ENCODE measurements at regions not wholly inside any gene's neighbourhood (a gene's known extent, or its start where the extent isn't known, plus 50 kb on each side); places are given as distances from the start of the nearest gene placed in this dataset.

- DNase-seq, result no peak
Observed at GRCh38 chr14:66076176-66076575, 410.0 kb upstream of the CCDC196 start.

GRCh38 chr14:66078006-66078405 lies 408.2 kb upstream of the CCDC196 start:
- no peak for DNase-seq

- DNase-seq, result no peak
Observed at GRCh38 chr14:66081594-66082376, 404.4 kb upstream of the CCDC196 start.

- no peak for DNase-seq
Observed at GRCh38 chr14:66085224-66085623, 400.9 kb upstream of the CCDC196 start.

GRCh38 chr14:66085665-66086064 lies 400.5 kb upstream of the CCDC196 start:
- DNase-seq, result no peak

GRCh38 chr14:66087231-66087630 lies 398.9 kb upstream of the CCDC196 start:
- DNase-seq, result no peak

GRCh38 chr14:66088656-66089055 lies 397.5 kb upstream of the CCDC196 start:
- no peak for DNase-seq

- no peak for DNase-seq
Observed at GRCh38 chr14:66092206-66092605, 394.0 kb upstream of the CCDC196 start.

GRCh38 chr14:66092748-66093147 lies 393.4 kb upstream of the CCDC196 start:
- DNase-seq, result no peak

- no peak for DNase-seq
Observed at GRCh38 chr14:66094001-66094727, 392.0 kb upstream of the CCDC196 start.

- DNase-seq, result no peak
Observed at GRCh38 chr14:66099451-66099850, 386.7 kb upstream of the CCDC196 start.

- DNase-seq, result no peak
Observed at GRCh38 chr14:66099931-66100330, 386.2 kb upstream of the CCDC196 start.

- no peak for DNase-seq
Observed at GRCh38 chr14:66101662-66102061, 384.5 kb upstream of the CCDC196 start.

- no peak for DNase-seq
Observed at GRCh38 chr14:66104486-66104885, 381.7 kb upstream of the CCDC196 start.

GRCh38 chr14:66105815-66106214 lies 380.4 kb upstream of the CCDC196 start:
- peak; percentile 42 for DNase-seq

GRCh38 chr14:66109426-66109825 lies 376.7 kb upstream of the CCDC196 start:
- no peak for DNase-seq

GRCh38 chr14:66111891-66112290 lies 374.3 kb upstream of the CCDC196 start:
- no peak for DNase-seq

- DNase-seq, result no peak
Observed at GRCh38 chr14:66114071-66114470, 372.1 kb upstream of the CCDC196 start.

- DNase-seq, result no peak
Observed at GRCh38 chr14:66115740-66116502, 370.2 kb upstream of the CCDC196 start.

- DNase-seq, result no peak
Observed at GRCh38 chr14:66116732-66117131, 369.4 kb upstream of the CCDC196 start.

- DNase-seq, result no peak
Observed at GRCh38 chr14:66117600-66117999, 368.6 kb upstream of the CCDC196 start.

- no peak for DNase-seq
Observed at GRCh38 chr14:66119606-66120231, 366.5 kb upstream of the CCDC196 start.

GRCh38 chr14:66120402-66120801 lies 365.8 kb upstream of the CCDC196 start:
- no peak for DNase-seq
